Islet of Langerhans (tissue), 1 donor: ENCODE measurements at regions not wholly inside any gene's neighbourhood (a gene's known extent, or its start where the extent isn't known, plus 50 kb on each side); places are given as distances from the start of the nearest gene placed in this dataset.

ENCODE experiments used
- FAIRE-seq: peaks from one replicate; lab custom pipeline; 2011; peaks lifted over from hg19 to GRCh38; lab: Jason Lieb, UNC

GRCh38 chr13:99821741-99822140, 149.8 kb downstream of the ZIC5 start:
- no peak for FAIRE-seq

GRCh38 chr13:99819967-99820366, 151.6 kb downstream of the ZIC5 start:
- no peak for FAIRE-seq

GRCh38 chr13:99816321-99816720, 155.2 kb downstream of the ZIC5 start:
- no peak for FAIRE-seq

- FAIRE-seq: no peak
Observed at GRCh38 chr13:99813336-99814095, 158.1 kb downstream of the ZIC5 start.

GRCh38 chr13:99812625-99813024, 158.9 kb downstream of the ZIC5 start:
- no peak for FAIRE-seq

- FAIRE-seq: no peak
Observed at GRCh38 chr13:99811067-99811700, 160.4 kb downstream of the ZIC5 start.

- FAIRE-seq: no peak
Observed at GRCh38 chr13:99809926-99810325, 161.6 kb downstream of the ZIC5 start.

GRCh38 chr13:99809496-99809895, 162.1 kb downstream of the ZIC5 start:
- no peak for FAIRE-seq

GRCh38 chr13:99808786-99809185, 162.8 kb downstream of the ZIC5 start:
- no peak for FAIRE-seq

GRCh38 chr13:99806671-99807070, 164.9 kb downstream of the ZIC5 start:
- FAIRE-seq: no peak

GRCh38 chr13:99805361-99805760, 166.2 kb downstream of the ZIC5 start:
- no peak for FAIRE-seq

- no peak for FAIRE-seq
Observed at GRCh38 chr13:99803141-99803540, 168.4 kb downstream of the ZIC5 start.

GRCh38 chr13:99802416-99802815, 169.2 kb downstream of the ZIC5 start:
- FAIRE-seq: no peak

GRCh38 chr13:99800951-99801350, 170.6 kb downstream of the ZIC5 start:
- no peak for FAIRE-seq

GRCh38 chr13:99800011-99800410, 171.6 kb downstream of the ZIC5 start:
- no peak for FAIRE-seq

GRCh38 chr13:99798756-99799155, 172.8 kb downstream of the ZIC5 start:
- no peak for FAIRE-seq

- no peak for FAIRE-seq
Observed at GRCh38 chr13:99797691-99798090, 173.9 kb downstream of the ZIC5 start.

- no peak for FAIRE-seq
Observed at GRCh38 chr13:99796175-99796819, 175.3 kb downstream of the ZIC5 start.

- FAIRE-seq: no peak
Observed at GRCh38 chr13:99792079-99792921, 179.3 kb downstream of the ZIC5 start.

- no peak for FAIRE-seq
Observed at GRCh38 chr13:99782669-99783068, 188.9 kb downstream of the ZIC5 start.

- FAIRE-seq: no peak
Observed at GRCh38 chr13:99778500-99778899, 193.1 kb downstream of the ZIC5 start.

- FAIRE-seq: no peak
Observed at GRCh38 chr13:99777873-99778272, 193.7 kb downstream of the ZIC5 start.

- FAIRE-seq: no peak
Observed at GRCh38 chr13:99774644-99775043, 196.9 kb downstream of the ZIC5 start.
